Fibroblast of peridontal ligament (primary cell): ENCODE measurements at regions not wholly inside any gene's neighbourhood (a gene's known extent, or its start where the extent isn't known, plus 50 kb on each side); places are given as distances from the start of the nearest gene placed in this dataset.
"Not testable (repeated sequence)": the region's sequence is repeated elsewhere in the genome, so short reads cannot be mapped to it uniquely, and the experiment has no call there.

Experiments used
- DNase-seq: peaks from one replicate; pipeline ENCODE4 v3.0.0-alpha.2; 2010; ENCODE audit errors: extremely low read depth

DNA sequence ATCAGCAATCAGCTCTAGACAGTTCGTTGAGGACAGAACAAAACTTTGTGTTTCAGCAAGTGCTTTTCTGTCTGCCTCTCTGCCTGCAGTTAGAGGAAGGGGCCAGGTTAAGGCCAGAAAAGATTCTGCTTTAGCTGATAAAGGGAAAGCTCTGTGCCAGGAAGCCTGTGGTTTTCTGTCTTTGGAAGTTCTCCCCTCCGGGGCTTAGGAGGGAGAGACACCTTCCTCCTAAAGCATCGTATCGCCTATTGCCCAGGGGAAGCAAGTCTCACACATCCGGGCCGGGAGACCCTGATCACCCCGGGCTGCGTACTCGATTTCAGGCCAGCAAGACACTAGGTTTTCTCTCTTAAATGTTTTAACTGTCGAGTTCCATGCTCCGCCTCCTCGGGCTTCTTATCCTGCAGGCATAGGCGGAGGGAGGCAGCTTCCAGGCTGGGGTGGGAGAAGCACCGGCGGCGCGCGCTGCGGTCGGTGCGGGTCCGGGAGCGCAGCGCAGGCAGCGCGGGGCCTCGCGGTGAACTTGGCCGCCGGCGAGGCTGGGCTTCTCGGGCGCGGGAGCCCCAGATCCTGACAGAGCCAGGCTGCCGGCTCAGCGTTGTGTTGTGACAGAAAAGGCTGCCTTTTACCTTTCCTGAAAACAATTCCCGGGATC lies 245.4 kb downstream of the BCL2L11 start:
- DNase-seq = not testable (repeated sequence)

GRCh38 chr2:111366641-111367029 lies 245.9 kb downstream of the BCL2L11 start:
- DNase-seq = not testable (repeated sequence)

- DNase-seq = not testable (repeated sequence)
Observed at GRCh38 chr2:111367080-111367479, 246.4 kb downstream of the BCL2L11 start.

DNA sequence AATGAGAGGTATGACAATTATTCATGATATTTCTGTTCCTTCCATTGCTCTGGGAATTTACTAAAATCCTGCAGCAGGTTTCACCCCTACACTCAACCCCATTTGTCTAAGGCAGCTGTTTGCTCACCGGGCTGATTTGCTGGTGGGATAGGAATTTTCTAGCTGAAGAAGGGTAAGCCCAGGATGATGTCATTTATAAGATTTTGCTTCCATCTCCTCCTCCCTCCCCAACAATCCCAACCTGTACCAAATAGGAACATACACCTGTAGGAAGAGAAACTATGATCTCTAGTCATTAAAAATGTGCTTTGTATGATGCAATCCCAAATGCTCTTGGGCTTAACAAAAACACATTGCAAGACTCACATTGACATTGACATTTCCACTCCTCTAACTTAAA lies 247.2 kb downstream of the BCL2L11 start:
- peak; percentile 16 for DNase-seq

- not testable (repeated sequence) for DNase-seq
Observed at GRCh38 chr2:111368288-111368687, 247.6 kb downstream of the BCL2L11 start.

DNA sequence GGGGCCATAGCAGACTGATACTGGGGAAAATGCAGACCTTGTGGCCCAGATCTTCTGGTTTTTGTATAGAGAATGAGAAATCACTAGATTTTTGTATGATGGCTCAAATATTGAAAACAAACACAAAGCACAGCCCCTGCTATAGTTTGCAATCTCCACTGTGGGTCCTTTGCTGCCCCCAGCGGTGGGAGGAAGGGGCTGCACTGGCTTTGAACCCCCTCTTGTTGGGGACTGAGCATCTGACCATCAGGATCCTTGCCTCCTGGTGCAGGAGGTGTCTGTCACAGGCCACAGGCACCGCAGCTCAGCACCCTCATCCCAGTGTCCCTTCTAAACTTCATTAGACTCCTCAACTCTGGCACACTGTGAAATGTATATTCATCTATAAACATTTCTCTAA lies 252.3 kb downstream of the BCL2L11 start:
- not testable (repeated sequence) for DNase-seq

DNA sequence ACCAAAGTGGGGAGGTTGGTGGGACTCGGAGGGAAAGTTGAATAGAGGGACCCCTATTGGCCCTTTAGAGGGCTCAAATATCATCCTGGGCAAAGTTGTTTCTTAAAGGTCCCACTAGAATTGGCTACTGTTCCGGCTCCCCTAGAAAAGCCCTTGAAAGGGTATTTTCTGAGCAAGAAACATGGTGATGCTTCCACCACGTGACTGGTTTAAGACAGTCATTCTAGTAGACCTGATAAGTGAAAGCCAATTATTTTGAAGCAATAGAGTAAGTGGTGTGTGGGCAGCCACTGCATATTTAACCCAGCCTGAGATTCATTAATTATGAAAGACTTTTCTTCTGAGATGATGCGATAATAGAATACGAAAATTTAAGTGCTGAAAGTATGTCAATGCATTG lies 253.3 kb downstream of the BCL2L11 start:
- DNase-seq = not testable (repeated sequence)

GRCh38 chr2:111374734-111375133 lies 254.0 kb downstream of the BCL2L11 start:
- DNase-seq = not testable (repeated sequence)

GRCh38 chr2:111375320-111375883 lies 254.7 kb downstream of the BCL2L11 start:
- not testable (repeated sequence) for DNase-seq

DNA sequence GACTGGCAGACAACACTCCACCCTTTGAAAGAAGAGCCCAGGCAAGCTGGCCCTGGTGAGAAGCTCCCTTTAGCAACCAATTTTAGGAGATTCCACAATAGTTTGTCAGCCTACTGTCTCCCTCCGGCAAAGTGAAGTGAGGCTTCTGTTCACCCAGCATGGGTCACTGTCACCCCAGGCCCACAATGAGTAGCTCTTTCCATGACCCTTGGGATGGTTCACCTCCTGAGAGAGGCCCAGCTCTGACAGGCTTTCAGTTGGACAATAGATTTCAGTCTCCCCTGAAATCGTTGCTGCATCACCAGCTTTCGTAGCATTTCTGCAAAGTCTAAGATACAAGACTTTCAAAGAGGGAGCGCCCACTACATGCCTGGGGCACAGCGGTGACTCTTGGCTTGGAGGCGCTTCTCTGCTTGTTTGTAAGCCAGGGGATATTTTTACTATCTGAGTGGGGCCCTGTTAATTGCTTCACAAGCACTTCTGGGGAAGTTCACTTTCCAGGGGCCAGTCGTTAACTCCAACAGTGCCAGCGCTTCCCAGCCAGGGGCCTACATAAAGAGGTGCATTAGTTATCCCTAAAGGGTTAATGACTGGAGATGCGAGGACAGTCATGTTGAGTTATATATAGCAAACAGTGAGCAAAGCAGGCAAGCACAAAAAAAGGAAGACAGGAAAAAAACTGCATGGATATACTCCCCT lies 255.7 kb downstream of the BCL2L11 start:
- not testable (repeated sequence) for DNase-seq

- peak; percentile 7 for DNase-seq
Observed at GRCh38 chr2:111376971-111377352, 256.2 kb downstream of the BCL2L11 start.

DNA sequence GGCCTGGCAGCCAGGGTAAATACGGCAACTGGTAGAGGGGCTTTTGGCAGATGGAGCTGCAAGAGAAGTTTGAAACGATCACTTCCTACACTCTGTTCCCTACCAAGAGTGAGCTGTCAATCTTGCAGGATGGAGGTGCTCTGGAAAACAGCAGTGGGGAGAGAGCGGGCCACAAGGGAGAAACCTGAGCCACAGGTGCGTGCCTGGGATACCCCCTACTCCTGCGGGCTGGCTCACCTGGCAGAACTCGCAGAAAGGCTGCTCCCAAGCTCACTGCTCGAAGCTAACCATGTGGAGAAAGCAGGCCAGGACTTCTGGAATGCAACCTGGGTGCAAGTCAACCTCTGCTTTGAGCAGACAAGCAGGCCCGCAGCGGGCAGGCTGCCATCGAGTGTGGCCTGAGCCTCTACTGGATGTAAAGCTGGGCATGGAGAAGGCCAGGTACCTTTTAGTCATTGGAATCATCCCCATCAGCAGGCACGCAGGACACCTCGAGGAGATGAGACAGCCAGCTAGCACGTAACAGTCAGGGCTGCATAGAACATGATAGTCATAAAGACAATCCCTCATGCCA lies 256.8 kb downstream of the BCL2L11 start:
- not testable (repeated sequence) for DNase-seq

DNA sequence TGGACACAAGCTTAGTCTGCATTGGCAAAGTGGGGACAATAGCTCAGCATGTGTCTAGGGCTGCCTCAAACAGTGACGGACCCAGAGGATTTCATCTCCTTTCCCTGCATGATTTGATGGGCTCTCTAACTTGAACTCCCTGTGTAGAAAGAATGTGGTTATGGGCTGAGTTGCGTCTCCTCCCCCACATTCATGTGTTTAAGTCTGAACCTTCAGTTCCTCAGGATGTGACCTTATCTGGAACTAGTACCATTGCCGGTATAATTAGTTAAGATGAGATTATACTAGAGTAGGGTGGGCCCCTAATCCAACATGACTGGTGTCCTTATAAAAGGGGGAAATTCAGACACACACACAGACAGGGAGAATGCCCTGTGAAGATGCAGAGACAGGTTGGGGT lies 257.6 kb downstream of the BCL2L11 start:
- not testable (repeated sequence) for DNase-seq

- DNase-seq = not testable (repeated sequence)
Observed at GRCh38 chr2:111380733-111381439, 260.2 kb downstream of the BCL2L11 start.

DNA sequence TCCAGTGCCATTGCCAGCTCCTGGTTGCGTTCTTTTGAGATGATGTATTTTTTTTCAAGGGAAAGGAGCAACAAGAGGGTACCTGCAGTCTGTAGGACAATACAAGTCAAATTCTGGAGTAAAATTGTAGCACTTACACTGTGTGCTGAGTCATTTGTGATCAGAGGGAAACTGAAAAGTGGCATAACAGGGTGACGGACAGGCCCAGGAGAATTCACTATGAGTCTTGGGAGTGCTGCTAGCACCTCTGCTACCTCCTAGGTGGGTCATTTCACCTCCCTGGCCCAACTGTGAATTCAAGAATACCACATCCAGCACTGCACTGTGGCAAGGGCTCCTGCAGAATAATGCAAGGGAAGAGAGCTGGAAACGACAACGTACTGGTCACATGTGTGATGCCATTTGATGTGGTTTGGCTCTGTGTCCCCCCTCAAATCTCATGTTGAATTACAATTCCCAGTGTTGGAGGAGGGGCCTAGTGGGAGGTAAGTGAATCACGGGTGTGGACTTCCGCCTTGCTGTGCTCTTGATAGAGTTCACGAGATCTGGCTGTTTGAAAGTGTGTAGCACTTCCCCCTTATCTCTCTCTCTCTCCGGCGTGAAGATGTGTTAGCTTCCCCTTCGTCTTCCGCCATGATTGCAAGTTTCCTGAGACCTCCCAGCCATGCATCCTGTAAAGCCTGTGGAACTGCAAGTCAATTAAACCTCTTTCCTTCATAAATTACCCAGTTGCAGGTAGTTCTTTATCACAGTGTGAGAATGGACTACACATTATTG lies 261.0 kb downstream of the BCL2L11 start:
- DNase-seq = not testable (repeated sequence)

DNA sequence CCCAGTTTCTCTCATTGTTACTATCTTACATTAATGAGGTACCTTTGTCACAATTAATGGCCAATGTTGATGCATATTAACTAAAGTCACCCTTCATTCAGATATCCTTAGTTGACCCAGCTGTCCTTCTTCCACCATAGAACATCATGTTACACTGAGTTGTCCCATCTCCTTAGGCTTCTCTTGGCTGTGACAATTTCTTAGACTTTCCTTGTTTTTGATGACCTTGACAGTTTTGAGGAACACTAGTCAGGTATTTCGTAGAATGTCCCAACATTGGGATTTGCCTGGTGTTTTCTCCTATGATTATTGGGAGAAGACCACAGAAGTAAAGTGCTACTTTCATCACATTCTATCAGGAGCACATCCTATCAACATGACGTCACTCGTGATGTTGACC lies 261.8 kb downstream of the BCL2L11 start:
- not testable (repeated sequence) for DNase-seq

- not testable (repeated sequence) for DNase-seq
Observed at GRCh38 chr2:111383311-111383710, 262.6 kb downstream of the BCL2L11 start.

DNA sequence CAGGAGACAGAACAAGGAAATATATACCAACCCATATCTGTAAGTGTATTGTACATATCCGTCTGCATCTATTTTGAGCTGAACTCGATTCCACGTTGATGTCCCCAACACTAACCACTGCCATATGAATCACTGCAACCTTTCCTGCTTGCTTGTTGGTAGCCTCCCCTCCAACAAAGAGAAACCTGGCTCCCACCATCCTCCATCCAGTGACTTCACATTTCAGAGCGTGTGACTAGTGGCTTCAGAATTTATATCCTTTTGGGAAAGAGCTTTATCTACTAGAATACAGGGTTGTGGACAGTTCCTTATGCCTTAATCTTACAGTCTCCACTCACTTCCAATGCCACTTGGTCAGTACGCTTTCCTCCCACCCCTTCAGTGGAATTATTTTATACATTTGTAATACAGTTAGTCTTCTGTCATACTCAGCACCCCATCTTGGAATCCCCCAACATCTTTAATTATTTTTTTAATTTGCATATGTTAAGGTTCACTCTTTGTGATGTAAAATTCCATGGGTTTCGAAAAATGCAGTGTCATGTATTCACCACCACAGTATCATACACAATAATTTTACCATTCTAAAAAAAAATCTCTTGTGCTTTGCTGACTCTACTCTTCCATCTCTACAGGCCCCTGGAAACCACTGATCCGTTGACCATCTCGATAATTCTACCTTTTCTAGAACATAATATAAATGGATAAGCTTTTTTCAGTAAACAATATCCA lies 264.7 kb downstream of the BCL2L11 start:
- DNase-seq = not testable (repeated sequence)

GRCh38 chr2:111390605-111391004 lies 269.9 kb downstream of the BCL2L11 start:
- DNase-seq = not testable (repeated sequence)

DNA sequence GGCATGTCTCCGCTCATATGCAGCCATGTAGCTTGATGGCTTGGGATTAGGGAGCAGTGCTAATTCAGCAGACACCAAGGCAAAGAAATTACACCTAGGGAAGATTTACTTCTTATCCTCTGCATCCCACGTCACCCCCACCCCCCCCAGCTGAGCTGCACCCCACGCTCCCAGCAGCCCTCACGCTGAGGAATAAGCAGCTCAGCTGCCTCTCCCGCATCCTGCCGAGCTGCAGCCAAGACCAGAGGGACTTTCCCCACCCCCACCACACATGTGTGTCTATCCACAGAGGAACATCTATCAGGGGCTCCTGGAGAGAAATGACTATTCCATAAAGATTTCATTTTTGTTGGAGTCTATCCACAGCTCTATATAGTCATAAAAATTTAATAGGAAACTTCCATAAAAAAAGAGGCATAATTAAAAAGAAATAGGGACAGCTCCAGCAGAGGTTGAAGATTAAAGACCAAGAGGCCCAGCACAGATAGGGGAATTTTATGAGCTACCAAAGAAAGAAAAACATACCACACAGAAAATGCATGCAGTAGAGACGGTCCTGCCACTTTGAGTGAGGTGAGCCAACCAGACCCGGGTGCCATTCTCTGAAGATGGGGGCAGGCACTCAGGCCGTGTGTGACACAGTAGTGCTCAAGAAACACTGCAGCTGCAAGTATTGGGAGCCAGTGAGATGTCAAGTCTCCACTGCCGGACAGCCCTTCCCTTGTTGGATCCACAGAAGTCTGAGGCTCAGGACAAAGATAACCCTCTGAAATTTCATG lies 274.8 kb downstream of the BCL2L11 start:
- DNase-seq = peak; percentile 2
